Left cardiac atrium (tissue), 4 donors: ENCODE measurements at regions not wholly inside any gene's neighbourhood (a gene's known extent, or its start where the extent isn't known, plus 50 kb on each side); places are given as distances from the start of the nearest gene placed in this dataset.
"Not testable (repeated sequence)": the region's sequence is repeated elsewhere in the genome, so short reads cannot be mapped to it uniquely, and the experiment has no call there.

Experiments used
- ATAC-seq, 2 donors: fragments of 200-7000 bp; cut with Tn5 transposase; one replicate each; pipeline ENCODE4 v1.9.1; 2020; ENCODE audit warnings: mild to moderate bottlenecking in 2 of 2, moderate library complexity in 2 of 2
- DNase-seq: peaks from one replicate; pipeline ENCODE4 v3.0.0-alpha.2; 2020
- intact Hi-C, 2 donors: fragments of 100-400 bp; cut with DNase I; formaldehyde crosslinking; loops; one replicate each; pipeline versions ENCODE4 v1.14.1 to v1.15.1; 2022 to 2023
- donor health status: DM: no; HTN: yes; CAD: no.
- donor health status: DM: no; HTN: yes; CAD: no; lungs with severe emphysema.
- donor health status: DM: yes; HTN: yes; CAD: no.
- donor health status: Dilated cardiomyopathy.

DNA sequence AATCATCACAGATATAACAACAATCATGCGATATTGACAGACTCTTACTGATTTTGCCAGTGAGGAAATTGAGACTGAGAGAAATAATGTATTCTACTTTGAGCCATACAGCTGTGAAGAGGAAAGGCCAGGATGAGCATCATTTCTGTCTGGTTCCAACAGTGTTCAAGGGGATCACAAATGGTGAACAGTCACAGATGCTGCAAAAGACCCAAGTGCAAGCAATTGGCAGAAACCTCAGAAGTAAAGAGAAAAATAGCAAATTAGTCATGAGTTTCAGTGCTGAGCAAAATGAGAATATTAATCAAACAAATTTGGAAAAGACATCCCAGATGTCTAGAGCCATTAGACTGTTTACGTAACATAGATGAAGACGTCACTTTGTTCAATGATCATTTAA lies 114.1 kb downstream of the RAB38 start:
- intact Hi-C loops: no loop called here
- no peak for DNase-seq
- ATAC-seq: no peak

DNA sequence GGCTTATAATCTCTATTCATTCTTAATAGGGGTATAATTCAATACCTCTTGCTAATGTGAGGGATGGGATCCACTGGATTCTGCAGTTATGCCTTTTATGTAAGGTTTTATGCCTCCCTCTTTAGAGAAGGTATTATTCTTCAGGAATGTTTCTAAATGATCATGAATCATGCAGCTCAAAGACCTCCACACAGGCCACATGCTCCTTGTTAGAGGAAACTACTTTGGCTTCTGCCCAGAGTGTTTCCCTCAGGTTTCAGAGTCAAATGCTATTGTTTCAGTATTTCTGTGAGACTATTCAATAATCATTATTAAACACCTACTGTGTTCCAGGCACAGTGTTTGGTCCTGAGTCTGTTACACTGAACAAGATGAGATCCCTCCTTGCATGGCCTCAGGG lies 115.9 kb downstream of the RAB38 start:
- DNase-seq: no peak
- no peak for ATAC-seq

DNA sequence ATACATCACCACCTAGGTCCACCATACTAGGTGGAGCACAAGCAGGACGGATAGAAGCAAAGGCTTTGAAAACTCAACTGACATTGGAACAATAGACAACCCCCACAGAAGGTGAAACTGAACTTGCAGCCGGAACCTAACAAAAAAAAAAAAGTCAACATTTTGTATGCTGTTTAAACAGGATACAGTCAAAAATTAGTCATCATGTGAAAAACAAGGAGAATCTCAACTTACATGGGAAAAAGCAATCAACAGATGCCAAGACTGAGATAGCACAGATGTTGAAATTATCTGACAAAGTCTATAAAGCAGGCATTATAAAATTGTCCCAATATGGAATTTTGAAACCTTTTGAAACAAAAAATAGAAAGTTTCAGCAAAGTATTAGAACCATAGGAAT lies 123.8 kb downstream of the RAB38 start:
- ATAC-seq: no peak
- DNase-seq: no peak

More for the DNA sequence above, 115.9 kb downstream of the RAB38 start:
- intact Hi-C loops: no loop called here

DNA sequence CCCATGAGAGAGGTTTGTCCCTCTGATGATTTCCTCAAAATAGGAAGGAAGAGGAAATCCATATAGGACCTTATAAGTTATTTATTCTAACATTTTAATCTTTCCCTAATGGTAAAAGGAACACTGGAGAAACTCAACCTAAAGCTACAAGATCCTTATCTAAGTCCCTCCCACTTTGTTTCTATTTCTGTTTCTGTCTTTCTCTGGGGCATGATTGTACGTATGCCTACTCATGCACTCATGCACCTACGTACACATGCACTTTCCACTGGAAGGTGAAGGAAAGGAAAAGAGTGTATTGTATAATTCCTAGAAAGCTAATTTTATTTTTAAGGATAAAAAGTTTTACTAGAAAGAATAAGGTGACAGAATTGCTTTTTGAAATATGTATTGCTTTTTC lies 125.0 kb downstream of the RAB38 start:
- intact Hi-C loops: no loop called here
- ATAC-seq (no peak), DNase-seq (no peak)

More for the DNA sequence above, 123.8 kb downstream of the RAB38 start:
- intact Hi-C loops: no loop called here

DNA sequence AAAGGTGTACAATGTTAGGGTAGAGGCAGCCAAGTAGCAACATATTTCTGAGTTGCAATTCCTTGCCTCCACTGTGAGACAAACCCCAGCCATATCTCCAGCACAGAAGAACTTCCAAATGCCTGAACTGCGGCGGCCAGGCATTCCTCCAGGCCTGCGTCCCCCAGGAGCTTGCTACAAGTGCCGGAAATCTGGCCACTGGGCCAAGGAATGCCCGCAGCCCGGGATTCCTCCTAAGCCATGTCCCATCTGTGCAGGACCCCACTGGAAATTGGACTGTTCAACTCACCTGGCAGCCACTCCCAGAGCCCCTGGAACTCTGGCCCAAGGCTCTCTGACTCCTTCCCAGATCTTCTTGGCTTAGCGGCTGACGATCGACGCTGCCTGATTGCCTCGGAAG lies 130.0 kb downstream of the RAB38 start:
- DNase-seq, intact Hi-C loops, ATAC-seq: not testable (repeated sequence)

DNA sequence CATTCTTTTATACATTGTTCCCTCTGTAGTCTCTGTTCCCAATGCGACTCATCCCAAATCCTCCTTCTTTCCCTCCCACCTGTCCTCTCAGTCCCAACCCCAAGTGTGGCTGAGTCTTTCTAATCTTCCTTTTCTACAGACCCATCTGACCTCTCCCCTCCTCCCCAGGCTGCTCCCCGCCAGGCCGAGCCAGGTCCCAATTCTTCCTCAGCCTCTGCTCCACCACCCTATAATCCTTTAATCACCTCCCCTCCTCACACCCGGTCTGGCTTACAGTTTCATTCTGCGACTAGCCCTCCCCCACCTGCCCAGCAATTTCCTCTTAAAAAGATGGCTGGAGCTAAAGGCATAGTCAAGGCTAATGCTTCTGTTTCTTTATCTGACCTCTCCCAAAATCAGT lies 130.6 kb downstream of the RAB38 start:
- not testable (repeated sequence) for ATAC-seq, DNase-seq

DNA sequence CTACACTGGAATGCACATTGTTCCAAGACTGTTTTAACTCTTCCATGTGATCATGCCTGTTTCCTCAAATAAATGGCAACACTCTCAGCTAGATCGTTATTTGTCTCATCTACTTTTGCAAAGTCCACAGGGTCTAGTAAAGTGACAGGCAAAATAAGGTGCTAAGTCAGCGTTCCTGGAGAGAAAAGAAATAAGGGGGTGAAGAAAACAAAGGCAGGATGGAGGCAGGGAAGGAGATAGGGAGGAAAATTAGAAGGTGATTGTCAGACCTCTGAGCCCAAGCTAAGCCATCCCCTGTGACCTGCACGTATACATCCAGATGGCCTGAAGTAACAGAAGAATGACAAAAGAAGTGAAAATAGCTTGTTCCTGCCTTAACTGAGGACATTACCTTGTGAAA lies 132.1 kb downstream of the RAB38 start:
- intact Hi-C loops: no loop called here
- DNase-seq (no peak), ATAC-seq (no peak)

More for the DNA sequence above, 130.6 kb downstream of the RAB38 start:
- intact Hi-C loops: not testable (repeated sequence)

DNA sequence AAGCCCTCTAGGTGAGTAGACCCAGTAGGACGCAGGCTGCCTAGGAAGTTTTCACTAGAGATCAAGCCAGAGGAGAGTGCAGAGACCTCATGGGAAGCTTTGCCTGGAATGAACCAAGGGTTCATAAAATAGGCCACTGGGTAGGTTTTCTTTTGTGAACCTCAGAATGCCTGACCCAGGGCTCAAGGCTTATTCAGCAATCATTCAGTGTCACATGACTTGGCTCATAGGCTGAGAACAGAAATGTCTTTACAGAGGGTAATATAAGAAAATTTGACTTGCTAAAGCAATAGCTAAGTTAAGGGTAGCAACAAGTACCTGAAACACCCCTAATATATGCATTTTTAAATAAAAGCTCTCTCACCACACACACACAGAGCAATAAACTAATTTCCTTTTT lies 132.6 kb downstream of the RAB38 start:
- no peak for DNase-seq
- ATAC-seq: no peak
- intact Hi-C loops: no loop called here

DNA sequence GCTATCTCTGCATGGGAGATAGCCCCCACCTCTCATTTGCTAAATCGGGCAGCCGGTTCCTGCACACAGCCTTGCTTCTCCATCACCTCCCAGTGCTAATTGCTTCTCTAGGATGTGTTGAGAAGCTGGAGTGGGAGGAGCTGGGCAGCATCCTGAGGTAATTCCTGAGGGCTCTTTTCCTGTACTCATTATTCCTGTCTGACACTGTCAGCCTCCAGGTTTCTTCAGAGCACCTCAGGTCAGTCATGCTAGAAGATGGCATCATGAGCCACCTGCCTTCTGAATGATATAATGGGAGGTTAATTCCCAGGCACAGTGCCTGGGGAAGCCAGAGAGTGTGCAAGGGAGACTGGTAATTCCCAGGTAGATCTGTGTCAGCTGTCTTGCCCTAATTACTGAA lies 133.0 kb downstream of the RAB38 start:
- ATAC-seq (no peak), DNase-seq (no peak)
- intact Hi-C loops: no loop called here

DNA sequence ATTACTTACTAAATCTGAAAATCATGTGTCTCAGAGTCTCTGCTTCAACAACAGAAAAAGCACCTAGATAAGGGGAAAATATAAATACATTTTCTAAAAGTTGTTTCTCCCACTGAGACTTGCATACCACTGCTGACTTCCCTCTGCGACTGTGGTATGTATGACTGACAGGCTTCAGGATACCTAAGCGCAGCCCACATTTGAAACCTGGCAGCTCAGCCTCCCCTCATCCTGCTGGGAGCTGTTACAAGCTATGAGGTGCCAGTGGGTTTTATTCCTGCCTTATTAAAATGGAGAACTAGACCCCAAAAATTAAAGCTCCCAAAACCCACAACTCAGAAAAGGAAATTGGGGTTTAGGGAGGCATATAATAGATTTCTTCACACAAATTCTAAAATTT lies 133.6 kb downstream of the RAB38 start:
- ATAC-seq (no peak), DNase-seq (no peak)
- intact Hi-C loops: no loop called here

DNA sequence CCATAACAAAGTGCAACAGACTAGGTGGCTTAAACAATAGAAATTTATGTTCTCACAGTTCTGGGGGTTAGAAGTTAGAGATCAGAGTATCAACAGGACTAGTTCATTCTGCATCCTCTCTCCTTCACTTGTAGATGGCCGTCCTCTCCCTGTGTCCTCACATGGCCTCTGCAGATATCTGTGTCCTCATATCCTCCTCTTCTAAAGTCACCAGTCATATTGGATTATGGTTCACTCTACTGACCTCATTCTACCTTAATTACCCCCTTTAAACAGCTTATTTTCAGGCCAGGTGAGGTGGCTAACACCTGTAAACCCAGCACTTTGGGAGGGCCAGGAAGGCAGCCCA lies 135.1 kb downstream of the RAB38 start:
- intact Hi-C loops: no loop called here
- no peak for ATAC-seq
- DNase-seq: no peak

DNA sequence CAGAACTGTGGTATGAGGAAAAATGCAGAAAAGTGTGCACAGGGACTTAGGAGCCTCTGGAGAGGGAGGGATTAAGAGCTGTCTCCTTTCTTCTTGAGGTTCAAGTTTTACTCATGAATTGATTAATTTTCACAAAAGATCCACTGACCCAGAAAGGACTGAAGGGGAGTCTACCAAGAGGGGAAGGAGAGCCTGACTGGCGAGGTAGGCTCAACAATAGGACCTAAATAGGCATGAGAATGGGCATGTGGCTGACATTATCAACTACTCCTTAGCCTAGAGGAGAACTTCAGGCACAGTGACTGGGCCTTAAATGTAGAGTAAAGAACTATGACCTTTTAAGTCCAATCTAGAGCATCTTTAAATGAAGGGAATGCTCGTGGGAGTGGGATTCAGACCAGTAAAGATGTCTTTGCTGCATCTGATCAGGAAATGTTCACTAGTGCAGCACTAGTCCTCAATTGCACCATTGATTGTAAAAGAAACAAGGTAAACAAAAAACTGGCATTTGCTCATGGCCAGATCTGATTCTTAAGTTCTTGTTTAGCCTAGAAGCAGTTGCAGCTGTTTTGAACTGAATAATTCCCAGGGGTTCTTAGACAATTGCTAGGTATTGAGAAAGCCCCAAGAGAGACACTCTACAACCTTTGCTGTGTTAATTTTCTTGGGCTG lies 135.6 kb downstream of the RAB38 start:
- DNase-seq (no peak), ATAC-seq (no peak)
- intact Hi-C loops: no loop called here

DNA sequence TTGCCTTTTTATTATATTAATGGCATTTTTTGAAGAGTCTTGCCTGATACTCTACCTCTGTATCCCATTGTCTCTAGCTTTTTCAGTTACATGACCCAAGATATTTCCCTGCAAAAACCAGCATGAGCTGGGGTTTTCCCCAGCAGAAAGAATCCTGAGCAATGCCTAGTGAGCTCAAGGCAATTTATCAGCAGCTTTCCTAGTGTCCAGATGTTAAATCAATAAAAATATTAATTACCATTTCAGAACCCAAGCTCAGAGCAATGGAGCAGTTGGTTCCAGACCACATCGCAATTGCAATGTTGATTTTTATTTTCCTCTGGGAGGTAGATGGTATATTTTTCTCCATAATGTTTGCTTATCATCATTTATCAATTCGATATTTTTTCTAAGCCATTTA lies 137.2 kb downstream of the RAB38 start:
- intact Hi-C loops: no loop called here
- no peak for DNase-seq
- ATAC-seq: no peak

DNA sequence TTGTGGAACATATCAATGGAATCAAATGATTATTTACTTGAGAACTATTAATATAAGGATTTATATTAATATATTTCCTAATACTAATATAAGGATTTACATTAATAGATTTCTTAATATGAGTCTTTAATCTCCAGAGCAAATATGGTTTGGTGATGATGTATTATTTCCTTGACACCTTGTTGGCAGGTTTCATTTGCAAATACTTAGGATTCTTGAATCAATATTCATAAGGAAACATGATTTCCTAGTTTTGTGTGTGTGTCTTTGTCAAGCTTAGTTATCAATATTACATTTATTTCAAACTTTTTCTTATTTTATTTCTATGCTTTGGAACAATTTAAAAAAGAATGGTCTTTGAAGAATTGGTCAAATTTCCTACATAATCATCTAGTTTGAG lies 138.5 kb downstream of the RAB38 start:
- DNase-seq (no peak), ATAC-seq (no peak)
- intact Hi-C loops: no loop called here

DNA sequence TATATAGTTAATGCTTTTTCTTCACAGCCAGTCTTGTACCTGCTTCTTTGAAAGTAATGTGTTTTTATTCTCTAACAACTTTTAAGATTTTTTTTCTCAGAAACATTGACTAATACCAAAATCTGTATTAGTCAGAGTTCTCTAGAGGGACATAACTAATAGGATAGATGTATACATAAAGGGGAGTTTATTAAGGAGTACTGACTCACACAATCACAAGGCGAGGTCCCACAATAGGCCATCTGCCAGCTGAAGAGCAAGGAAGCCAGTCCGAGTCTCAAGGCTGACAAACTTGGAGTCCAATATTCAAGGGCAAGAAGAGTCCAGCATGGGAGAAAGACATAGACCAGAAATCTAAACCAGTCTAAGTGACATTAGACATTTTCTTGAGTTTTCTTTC lies 140.0 kb downstream of the RAB38 start:
- ATAC-seq: no peak
- DNase-seq: no peak
- intact Hi-C loops: no loop called here

DNA sequence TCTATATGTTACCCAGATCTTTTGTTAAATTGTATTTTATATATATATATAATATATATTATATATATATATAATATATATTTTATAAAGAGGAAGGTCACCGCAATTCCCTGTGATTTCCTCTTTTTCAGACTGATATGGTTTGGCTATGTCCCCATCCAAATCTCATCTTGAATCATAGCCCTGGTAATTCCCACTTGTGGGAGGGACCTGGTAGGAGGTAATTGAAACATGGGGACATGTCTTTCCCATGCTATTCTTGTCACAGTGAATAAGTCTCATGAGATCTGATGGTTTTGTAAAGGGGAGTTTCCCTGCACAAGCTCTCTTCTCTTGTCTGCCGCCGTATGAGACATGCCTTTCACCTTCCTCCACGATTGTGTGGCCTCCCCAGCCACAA lies 157.6 kb downstream of the RAB38 start:
- DNase-seq (no peak), ATAC-seq (no peak)
- intact Hi-C loops: no loop called here

DNA sequence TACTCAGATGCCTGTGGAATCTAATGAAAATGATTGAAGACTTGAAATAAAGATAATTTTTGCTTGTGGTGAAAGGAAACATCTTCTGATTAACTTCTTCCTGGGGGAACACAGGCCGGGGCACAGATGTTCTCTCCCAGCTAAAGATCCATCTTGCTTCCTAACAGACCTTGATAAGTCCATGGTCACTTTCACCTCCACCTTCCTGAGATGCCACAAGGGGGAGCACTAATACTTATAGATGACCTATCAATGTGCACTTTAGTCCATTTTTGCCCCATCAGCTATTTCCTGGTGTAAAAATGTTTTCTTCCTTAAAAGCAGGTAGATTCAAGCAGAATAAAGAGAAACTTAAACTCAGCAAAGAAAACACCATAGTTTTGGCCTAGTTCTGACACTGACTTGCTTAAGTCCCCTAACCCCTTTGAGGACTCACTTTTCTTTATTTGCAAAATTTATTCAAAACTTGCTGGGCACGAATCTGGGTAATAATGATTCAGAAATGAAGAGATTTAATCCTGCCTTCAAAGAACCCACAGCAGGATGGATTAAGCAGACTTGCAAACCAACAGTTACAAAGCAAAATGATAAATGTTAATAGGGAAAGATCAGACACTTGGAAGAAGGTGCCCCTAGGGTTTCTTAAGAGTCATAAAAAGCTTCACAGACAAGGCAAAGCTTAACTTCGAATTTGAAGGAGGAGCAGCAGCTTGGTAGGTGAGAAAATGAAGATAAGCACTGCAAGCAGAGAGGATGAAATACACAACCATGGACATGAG lies 158.7 kb downstream of the RAB38 start:
- DNase-seq (peak; percentile 52), ATAC-seq (peak; percentile 80)
- intact Hi-C loops: loop anchor here in 1 of 2 donors (1.0 kb wide), 1 partner anchor 528 kb away; no protein-coding TSS in a partner anchor

DNA sequence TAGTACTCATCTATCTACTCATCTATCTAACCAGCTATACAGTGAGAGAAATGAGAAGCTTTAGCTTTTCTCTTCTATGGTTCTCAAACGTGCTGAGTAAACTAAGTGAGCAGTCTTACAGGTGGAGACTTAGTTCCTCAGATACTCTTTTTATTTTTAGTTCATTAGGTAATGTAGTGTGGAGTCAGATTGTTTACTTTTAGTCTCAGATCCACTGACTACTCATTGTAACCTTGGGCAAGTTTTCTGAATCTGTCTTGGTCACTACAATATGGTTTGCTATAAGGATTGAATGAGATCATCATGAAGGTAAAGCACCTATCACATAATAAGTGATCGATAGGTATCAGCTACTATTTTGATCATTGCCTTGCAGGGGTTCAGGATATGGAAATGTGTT lies 160.1 kb downstream of the RAB38 start:
- intact Hi-C loops: no loop called here
- ATAC-seq (no peak), DNase-seq (no peak)

DNA sequence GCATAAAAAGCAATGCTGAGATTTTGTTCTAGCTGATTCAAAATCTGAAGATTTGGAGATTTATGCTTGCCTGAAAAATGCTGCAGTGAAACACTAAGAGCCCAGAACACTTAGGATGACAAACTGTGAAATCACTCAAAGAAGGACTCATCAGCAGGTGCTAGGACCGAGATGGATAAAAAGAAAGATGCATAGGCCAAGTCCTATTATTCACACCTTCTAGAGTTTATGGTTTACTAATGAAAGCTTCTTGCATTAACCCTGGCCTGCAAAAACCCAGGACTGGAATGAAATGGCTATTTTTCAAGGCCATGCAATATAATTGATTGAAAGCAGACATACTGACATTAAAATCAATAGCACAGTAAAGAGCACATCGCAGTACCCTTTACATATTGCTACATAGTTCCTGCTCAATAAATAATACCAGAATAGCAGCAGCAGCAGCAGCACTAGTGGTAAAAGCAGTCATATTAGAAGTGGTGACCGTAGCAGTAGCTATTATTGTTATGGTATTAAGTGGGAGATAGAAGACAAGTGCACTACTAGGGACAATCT lies 161.7 kb downstream of the RAB38 start:
- intact Hi-C loops: no loop called here
- ATAC-seq (no peak), DNase-seq (no peak)

DNA sequence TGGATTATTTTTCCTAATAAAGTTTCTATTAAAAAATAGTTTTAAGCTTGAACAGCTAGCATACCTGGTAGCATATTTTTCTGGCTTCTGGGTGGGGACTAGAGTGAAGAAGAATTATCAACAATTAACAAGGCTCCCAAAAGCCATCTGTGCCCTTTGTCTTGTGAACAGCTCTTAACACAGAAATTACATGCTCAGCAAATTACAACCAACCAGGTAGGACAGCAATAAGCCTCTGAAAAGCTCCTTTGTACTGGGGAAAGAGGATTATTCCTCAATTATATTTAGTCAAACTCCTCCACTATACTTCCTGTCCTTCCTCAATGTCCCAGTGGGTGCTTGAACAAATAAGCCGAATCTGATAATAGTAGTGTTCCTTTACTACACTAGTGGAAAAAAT lies 162.8 kb downstream of the RAB38 start:
- ATAC-seq (no peak), DNase-seq (no peak)
- intact Hi-C loops: no loop called here

DNA sequence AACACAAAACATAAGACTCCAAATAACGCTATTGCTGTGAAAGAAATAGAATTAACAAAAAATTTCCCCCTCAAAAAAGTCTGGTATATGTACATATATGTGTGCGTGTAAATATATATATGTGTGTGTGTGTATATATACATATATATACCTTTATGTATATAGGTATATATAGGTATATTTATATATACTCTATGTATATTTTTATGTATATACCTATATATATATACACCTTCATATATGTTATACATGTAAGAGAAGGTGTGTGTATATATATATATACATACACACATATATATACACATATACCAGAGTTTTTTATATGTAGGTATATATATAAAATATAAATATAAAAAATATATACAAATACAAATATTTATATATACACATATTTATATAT lies 199.2 kb downstream of the RAB38 start:
- DNase-seq (no peak), ATAC-seq (no peak)
- intact Hi-C loops: no loop called here
